HG02981 (cell line): ENCODE measurements at regions not wholly inside any gene's neighbourhood (a gene's known extent, or its start where the extent isn't known, plus 50 kb on each side); places are given as distances from the start of the nearest gene placed in this dataset.

Experiments
- ATAC-seq: cut with Tn5 transposase; IDR thresholded peaks from one replicate; pipeline ENCODE4 v1.9.1; 2021; ENCODE audit warnings: mild to moderate bottlenecking, moderate library complexity; ENCODE audit not compliant: unreplicated experiment

DNA sequence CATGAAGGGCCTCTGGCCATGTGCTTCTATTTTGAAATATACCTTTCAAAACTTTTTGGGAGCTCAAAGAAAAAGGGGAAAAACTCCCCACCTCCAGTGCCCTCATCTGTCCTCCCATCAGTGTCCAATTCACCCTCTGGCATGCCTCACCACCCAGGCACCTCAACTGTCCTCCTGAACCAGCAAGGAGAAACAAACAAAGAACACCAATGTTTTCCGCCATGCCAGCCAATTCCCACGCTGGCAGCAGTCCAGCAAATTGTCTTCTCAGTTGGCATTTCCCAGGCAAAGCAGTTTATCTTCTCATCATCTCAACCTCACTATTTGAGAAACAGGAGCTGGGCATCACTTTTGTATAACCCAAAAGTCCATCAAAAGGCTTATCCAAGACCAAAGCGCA lies 496.9 kb downstream of the SOX6 start:
- ATAC-seq: no peak

DNA sequence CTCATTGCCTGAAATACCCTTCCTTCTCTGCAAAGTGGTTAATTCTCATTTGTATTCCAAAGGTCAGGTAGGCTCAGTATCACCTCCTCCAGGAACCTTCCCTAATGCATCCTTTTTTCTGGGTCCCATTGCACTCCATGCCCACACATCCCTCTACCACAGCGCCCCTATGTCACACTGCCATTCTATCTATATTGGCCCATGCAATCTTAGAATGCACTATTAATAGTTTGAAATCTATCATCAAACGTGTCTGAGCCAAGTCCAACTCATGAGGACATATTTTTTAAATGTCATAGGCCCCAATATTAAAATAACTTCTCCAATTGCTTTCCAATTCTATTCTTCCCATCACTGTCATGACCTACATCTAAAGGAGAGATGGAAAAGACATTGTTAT lies 495.1 kb downstream of the SOX6 start:
- no peak for ATAC-seq

DNA sequence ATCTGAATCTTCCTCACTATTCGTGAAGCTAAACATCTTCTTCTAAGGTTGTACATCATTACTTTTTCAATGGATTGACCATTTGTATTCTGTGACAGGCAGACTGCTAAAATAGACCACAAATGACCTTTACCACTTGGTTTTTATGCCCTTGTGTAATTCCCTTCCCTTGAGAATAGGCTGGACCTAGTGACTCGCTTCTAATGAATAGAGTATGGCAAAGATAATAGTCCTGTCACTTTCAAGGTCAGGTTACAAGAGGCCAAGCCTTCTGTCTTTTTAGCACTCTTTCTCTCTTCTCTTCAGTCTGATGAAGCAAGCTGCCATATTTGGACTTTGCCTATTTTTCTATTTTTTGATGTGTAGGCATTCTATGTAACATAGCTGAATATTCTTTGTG lies 492.9 kb downstream of the SOX6 start:
- ATAC-seq: no peak

DNA sequence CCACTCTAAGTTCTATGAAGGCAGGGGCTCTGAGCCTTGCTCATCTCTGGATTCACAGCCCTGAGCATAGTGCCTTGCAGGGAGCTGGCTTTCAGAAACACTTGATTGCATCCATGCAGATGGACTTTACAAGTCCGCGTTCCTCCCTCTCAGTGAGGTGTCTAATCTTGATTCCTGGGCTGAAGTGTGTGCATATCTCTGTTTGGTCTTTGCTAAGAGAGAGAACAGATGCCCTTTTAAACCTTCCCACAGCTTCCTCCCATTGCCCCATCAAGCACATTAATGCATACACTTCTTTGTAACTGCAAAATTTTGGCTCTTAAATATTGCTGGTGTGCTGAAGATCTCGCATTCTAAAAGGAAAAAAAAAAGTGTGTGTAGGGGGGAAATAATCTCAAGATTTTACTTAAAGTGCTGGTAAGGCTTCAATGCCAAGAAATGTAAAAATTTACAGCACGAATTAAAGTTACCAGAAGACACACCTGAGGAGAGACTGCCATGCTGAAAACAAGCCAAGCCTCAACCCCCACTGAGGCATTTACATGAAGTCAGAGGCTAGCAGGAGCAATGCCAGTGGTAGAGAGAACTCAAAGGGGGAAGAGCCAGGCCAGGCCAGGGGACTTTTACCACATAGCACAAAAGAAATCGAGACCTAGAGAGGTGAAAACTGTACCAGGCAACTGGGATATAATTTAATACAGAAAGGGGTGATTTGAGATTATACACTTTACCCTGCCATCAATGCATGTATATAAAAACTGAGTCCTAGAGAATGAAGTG lies 492.1 kb downstream of the SOX6 start:
- ATAC-seq: no peak

DNA sequence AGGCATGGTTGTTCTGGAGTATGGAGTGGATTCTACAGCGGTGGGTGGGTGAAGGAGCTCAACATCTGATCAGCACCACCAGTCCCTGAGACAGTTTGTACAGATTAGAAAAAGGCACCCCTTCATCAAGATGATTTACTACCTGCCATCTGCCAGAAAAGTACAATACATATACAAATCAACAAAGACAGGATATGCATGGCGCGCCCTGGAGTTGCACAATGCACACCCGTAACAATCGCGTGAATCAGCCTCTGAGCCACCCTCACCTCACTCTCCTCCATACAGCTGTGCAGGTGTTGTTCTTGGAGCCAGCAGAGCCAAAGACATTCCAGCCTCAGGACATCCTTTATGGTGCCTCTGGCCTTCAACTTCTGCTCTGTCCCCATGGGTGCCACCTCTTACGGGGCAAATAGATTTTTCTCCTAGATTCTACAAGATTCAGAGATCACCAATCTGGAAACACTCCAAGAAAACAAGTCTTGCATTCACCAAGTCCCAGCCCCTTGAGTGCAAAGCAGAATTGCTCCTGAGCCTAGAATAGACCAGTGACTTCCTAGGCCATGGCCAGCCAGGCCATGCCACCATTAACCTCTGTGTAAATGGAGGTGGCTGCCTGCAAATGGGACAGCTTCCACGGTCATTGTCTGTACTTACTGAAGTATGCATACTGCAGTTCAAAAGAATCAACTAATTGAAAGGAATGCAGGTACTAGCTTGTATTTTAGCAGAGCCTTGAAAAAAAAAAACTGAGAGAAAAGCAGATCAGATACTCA lies 490.9 kb downstream of the SOX6 start:
- no peak for ATAC-seq

DNA sequence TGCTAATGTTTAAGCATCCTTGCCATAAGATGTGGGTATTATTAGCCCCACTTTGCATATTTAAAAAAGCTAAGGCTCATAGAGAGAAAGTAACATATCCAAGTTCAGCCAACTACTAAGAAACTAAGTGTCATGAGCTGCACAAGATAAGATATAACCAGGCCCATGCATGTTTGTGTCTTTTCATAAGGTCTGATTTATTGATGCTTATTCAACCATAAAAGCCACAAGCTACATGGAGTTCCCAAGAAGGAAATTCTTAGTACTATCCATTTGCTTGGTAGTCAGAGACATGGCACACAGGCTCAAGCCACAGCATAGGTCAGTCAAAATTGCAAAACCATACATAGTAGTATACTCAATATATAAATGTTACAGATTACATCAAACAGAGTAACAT lies 488.5 kb downstream of the SOX6 start:
- no peak for ATAC-seq

DNA sequence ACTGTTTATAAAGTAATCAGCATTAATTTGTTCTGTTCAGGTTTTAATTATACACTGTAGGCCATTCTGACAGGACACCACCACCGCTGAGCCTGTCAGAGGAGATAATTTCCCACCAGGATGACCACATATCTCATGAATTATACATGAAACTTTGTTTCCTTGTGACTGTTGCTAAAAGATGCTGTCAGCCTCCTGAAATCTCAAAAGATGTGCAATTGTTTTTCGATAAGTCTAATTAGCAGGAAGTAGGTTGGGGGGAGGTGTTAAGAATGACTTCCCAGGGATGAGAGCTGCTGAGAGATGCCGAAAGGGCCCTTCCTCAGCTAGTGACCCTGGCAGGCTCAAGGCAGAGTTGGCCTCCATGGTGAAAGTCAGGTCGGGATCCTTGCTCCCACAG lies 485.4 kb downstream of the SOX6 start:
- no peak for ATAC-seq

DNA sequence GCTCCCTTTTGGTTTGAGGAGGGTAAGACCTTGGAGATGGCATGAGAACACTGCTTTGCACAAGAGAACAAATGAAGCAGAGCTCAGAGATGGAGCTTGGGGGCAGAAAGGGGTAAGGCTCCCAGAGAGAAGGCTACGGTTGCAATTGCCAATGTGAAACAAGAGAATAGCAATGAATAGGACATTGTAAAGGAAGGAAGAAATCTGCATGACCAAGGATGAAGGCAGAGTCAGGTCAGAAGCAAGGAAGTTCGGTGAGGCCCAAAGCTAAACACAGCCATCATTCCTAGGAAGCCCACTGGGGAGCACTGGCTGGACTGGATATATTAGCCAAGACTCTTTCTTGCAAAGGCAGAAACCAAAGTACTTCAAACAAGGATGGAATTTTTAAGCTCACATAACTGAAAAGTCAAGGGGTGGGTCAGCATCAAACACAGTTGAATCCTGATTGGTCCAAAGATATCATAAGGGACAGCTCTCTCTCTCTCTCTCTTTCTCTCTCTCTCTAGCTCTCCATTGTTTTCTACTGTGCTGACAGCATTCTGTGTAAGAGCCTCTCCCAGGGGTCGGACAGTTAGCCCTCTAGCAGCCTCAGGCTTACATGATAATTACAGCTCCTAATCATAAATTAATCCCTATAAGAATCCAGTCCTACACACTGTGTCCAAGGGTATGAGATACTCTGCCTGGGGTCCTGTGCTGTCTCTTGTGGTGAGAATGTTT lies 484.3 kb downstream of the SOX6 start:
- ATAC-seq: no peak

DNA sequence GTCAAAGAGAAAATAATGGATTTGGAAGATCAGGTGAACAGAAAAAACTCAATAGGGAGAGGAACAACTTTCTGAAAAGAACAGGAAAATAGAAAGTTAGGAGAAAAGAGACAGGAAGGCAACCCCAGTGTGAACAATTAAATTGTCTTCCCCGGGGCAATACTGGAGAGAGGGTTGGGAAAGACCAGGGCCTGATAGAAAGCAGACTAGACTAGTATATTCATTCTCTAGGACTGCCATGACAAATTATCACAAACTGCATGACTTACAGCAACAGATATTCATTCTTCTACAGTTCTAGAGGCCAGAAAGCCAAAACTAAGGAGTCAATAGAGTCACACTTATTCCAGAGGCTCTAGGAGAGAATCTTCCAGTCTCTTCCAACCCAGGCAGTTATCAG lies 482.8 kb downstream of the SOX6 start:
- ATAC-seq: no peak

DNA sequence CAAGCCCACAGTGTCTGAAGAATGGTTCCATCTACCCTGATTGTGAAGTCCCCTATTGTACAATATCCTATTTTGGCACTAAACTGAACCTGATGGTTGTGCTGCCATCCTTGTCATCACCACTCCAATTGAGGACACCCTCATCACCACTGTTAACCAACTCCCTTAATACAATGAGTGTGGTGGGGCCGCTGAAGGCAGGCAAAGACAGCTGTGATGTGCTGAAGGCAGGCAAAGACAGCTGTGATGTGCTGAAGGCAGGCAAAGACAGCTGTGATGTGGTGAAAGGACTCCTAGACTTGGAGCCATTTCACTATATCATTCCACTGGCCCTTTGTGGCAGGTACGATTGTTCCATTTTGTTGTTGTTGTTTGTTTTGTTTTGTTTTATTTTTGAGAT lies 481.6 kb downstream of the SOX6 start:
- no peak for ATAC-seq

DNA sequence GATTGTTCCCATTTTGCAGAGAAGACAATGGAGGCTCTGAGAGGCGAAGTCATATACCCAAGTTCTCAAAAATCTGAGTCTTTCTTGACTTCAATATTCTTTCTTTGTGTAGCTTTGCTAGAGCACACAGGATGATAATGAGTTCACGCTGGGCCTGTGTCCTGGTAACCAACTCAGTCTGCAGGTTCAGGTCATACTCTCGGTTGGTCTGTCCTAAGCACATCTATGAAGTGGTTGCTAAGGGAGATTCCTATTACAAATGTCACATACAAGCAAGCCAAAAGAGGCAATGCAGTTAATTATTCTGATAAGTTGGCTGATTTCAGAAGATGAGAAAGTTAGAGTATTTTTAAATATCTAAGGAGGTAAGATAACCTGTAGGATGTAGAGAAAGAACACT lies 481.0 kb downstream of the SOX6 start:
- no peak for ATAC-seq

DNA sequence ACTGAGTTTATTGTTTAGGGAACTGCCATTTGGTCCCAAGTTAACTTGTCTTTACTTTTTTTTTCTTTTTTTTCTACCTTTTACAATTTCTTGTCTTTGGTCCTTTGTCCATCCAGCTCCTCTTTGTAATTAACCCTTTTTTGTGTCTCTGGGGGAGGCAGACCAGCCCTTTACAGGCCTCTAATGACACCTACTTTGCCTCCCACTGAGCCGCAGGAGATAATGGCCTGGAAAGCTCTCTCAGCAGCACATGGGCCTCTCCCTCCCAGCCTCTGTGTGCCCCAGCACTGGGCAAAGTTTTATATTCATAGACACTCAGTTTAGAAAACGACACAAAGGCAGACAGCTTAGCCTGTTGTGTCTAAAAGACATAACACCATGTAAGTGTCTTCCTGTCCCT lies 480.4 kb downstream of the SOX6 start:
- no peak for ATAC-seq

DNA sequence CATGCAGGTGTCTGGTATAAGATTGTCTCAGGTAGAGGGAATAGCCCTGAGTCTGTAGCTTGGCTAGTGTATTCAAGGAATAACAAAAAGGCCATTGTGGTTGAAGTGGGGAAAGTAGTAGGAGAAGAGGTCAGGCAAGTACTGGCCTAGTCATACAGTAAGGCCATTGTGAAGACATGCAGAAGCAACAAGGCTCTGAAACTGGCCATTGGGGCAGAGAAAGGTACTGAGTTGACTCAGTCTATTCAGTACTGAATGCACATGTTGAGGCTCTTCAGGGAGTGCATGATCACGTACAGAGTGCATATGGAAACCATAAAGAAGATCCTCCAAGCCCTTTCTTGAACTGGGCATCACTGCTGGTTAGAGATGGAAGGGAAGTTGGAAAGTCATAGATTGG lies 477.6 kb downstream of the SOX6 start:
- no peak for ATAC-seq

DNA sequence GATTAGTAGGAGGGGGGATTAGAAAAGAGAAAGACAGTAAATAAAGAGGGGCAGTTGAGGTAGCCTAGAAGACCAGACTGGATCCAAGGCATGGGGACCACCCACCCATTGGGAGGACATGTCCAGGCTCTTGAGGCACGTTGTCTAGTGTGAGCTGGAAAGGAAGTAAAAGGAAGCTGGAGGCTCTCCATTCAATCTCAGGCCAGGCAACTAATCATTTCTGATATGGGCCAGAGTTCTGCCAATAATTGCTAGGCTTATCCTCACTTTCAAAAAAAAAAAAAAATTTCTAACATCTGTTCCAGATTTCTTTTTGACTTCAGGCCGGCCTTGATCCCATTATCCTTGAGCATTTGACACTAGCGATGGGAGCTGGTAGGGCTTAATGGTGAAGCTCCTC lies 476.1 kb downstream of the SOX6 start:
- no peak for ATAC-seq

DNA sequence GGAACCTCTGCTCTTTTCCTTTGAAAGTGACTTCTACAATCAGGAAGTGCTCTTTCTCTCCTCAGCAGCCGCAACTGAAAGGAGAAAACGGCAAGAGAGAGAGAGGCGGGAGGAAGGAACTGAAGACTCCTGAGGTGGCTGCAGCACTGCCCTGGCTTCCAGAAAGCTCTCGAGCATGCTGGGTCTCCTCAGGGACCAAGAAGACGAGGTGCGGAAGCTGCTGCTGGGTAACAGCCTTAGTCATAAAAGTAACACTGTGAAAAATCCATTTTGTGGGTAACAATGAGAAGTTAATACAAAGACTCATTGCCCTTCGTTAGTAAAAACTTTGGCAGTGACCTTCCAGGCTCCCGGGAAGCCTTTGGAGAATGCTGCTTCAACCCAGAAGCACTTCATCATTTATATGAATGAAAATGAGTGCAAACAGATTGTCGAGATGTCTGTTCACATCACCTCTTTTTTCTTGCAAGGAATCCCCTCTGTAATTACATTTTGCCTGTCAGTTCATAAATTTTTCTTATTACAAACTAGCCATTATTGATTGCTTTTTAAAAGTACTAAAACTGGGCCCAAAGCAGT lies 473.4 kb downstream of the SOX6 start:
- no peak for ATAC-seq

DNA sequence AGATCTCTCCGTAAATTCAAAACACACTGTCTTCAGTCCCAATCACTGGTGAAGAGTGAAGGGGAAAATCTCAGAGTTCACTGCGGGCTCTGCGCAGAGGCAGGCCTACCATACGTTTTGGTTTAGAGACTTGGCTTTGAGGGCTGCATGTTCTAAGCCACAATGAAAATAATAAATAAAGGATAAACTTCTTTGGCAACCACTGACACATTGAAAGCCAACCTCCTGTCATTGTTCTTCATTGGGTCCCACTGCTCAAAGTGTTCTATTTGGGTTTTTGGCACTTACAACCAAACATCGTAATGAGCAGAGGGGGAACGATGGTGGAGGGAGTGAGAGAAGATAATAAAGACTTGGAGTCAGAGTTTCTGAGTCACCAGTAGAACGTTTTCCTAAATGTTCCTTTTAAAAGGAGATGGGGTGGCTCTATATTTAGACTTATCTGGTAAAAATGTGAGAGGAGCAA lies 472.9 kb downstream of the SOX6 start:
- ATAC-seq: no peak

DNA sequence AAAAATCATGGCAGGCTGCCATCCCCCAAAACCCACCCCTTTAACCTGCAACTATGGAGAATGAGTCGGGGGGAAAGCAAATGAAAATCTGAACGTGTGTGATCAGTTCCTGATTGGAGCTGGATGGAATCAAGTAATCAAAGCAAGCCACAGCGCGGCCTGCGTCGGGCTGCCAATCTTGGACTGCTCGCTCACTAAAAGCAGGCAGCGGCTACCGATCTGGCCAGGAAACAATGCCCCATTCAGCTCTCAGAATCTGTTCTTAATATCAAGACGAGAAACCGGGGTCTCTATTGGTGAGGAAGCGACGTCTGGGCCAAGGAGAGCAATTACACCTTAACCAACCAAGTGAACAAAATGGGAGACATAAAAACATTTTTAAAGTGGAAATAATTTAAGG lies 472.2 kb downstream of the SOX6 start:
- no peak for ATAC-seq

DNA sequence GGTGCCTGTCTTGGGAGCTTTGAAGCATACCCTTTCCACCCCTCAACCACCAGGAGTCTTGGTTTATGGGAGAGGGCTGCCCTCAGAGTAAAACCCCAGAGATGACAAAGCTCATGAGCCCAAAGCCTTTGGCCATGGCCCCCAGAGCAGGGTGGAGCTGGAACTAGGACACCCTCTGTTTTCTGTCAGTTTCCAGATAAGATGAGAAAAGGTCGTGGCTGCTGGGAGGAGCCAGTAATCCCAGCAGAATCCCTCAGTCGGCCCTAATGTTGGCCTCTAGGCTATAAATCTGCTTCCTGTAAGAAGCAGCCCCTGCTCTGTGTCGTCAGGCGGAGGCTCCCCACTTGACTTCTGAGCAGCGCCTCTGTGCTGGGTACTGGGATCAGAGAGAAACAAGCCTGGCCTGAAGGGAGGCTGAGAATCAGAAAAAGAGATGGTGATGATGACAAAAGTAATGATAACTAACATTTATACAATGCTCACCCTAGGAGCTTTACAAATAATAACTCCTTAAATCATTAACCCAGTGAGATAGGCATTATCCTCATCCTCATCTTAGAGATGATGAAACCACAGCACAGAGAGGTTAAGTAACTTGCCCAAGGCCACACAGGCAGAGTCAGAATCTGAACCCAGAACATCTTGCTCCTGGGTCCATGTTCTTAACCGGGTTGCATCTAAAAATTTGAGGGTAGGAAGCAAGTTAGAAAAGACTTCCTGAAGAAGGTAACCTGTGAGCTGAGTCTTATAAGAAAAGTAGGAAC lies 471.4 kb downstream of the SOX6 start:
- no peak for ATAC-seq

DNA sequence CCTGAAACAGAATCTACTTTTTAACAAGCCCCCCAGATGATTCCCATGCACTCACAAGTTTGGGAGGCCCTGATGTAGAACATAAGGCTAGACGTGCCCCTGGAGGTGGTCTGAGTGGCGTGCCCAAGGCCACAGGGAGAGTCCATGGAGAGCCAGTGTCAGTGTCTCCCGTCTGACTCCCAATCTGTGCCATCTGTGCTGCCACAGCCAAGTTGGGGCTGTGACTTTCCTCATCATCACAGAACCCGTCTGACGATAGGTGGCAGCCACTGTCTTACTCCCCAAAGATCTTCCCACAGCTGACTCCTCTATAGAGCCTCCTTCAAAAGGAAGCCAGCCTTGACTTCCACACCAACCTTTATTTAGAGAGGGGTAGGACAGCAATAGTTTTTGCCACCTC lies 470.5 kb downstream of the SOX6 start:
- no peak for ATAC-seq

DNA sequence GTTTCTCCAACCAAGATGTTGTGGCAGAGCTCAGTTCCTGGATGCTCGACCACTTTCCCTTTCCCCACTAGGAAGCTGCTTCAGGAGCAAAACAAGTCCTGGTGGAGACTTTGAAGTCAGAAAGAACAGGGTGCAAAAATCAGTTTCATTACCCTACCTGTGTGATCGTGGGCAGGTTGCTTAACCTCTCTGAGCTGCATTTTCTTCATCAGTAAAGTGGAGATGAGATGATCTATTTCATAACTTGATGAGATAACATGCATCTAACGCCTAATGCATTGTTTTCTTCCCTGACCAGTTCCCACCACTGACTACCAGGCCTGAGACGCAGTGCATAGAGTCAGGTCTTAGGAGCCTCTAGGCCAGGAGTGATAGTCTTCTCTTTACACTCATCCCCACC lies 470.0 kb downstream of the SOX6 start:
- no peak for ATAC-seq

DNA sequence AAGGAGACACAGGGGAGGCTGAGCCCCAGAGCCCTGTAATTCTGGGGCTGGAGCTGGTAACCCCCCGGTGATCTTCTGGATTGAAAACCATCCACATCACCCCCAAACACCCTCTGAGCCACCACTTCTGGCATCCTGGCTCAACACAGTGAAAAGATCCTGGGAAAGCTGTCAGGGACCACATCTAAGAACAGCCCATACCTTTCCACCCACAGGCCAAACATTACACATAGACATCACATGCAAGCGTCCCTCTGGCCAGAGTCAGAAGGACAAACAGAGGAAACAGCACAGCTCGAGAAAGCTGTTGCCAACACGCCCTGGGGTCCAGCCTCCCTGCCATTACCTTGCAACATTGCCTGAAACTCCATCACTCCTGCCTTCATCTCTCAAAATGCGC lies 469.5 kb downstream of the SOX6 start:
- ATAC-seq: no peak
